Activated naive CD8-positive, alpha-beta T cell treated with anti-CD3 and anti-CD28 coated beads for 36 hours (primary cell): ENCODE measurements at regions not wholly inside any gene's neighbourhood (a gene's known extent, or its start where the extent isn't known, plus 50 kb on each side); places are given as distances from the start of the nearest gene placed in this dataset.
"Not testable (repeated sequence)": the region's sequence is repeated elsewhere in the genome, so short reads cannot be mapped to it uniquely, and the experiment has no call there.

Experiments
- DNase-seq: peaks from one replicate; pipeline ENCODE4 v3.0.0; 2021
- H3K27ac Mint-ChIP-seq: one replicate; pipeline ENCODE4 v1.8.0; 2022; ENCODE audit warnings: mild to moderate bottlenecking, moderate library complexity, mixed read lengths
- H3K27me3 Mint-ChIP-seq: one replicate; pipeline ENCODE4 v1.8.0; 2022; ENCODE audit warnings: mild to moderate bottlenecking, mixed read lengths
- H3K36me3 Mint-ChIP-seq: one replicate; pipeline ENCODE4 v1.8.0; 2021; ENCODE audit warnings: mild to moderate bottlenecking, mixed read lengths
- H3K4me1 Mint-ChIP-seq: one replicate; pipeline ENCODE4 v1.8.0; 2021; ENCODE audit warnings: mixed read lengths
- H3K4me3 Mint-ChIP-seq: one replicate; pipeline ENCODE4 v1.8.0; 2022; ENCODE audit warnings: mild to moderate bottlenecking, moderate library complexity, mixed read lengths
- H3K9me3 Mint-ChIP-seq: one replicate; pipeline ENCODE4 v1.8.0; 2022; ENCODE audit warnings: mixed read lengths

- peaks cover 18% of the 10 kb centered on the region for H3K9me3 Mint-ChIP-seq
- not testable (repeated sequence) for DNase-seq, H3K27ac Mint-ChIP-seq, H3K4me3 Mint-ChIP-seq, H3K4me1 Mint-ChIP-seq, H3K36me3 Mint-ChIP-seq, H3K27me3 Mint-ChIP-seq
Observed at GRCh38 chr6:84944926-84945325, 180.5 kb upstream of the TBX18 start.

DNA sequence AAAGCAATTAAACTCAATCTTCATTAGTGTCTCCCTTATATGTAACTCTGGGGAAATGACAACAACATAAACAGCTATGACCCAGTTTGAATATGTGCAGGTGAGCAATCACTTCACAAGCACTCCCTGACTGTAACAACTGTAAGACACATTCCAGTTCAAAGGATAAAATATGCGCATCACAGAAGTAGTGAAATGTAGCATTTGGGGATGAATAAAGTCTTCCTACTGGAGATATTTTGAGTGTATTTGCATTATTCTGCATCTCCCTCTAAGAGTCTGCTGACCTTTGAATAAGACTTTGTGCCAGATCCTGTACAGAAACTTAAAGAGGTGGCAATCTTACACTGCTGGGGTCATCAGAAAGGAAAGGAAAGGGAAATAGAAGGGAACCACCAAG is 179.5 kb upstream of the TBX18 start:
- DNase-seq: no peak
- no peaks in the 10 kb centered on the region for H3K27me3 Mint-ChIP-seq
- no peak overlapping the region for H3K4me3 Mint-ChIP-seq

DNA sequence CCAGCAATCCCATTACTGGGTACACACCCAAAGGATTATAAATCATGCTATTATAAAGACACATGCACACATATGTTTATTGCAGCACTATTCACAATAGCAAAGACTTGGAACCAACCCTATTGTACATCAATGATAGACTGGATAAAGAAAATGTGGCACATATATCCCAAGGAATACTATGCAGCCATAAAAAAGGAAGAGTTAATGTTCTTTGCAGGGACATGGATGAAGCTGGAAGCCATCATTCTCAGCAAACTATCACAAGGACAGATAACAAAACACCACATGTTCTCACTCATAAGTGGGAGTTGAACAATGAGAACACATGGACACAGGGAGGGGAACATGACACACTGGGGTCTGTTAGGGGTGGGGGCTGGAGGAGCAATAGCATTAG is 177.2 kb upstream of the TBX18 start:
- H3K9me3 Mint-ChIP-seq: peaks cover 11% of the 10 kb centered on the region
- H3K36me3 Mint-ChIP-seq, DNase-seq, H3K4me3 Mint-ChIP-seq, H3K4me1 Mint-ChIP-seq, H3K27ac Mint-ChIP-seq, H3K27me3 Mint-ChIP-seq: not testable (repeated sequence)

More for the DNA sequence above, 179.5 kb upstream of the TBX18 start:
- Mint-ChIP-seq H3K4me1 (no peaks in the 10 kb centered on the region), H3K9me3 (peaks cover 14% of the 10 kb centered on the region), H3K36me3 (no peaks in the 10 kb centered on the region), H3K27ac (no peak overlapping the region)

DNA sequence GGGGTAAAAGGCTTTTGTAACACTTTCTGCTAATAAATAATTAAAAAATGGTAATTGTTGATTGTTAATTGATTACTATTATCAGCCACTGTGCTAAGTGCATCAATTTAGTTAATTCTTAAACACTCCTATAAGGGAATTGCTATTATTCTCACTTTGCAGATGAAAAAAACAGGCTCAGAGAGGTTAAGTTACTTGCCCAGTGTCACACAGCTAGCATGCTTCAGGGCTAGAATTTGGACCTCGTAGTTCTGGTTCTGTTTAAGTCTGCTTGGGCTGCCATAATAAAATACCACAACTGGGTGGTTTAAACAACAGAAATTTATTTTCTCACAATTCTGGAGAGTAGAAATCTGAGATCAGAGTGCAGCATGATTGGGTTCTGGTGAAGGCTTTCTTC is 164.8 kb upstream of the TBX18 start:
- Mint-ChIP-seq H3K27me3 (no peaks in the 10 kb centered on the region), H3K4me3 (no peak overlapping the region), H3K36me3 (no peaks in the 10 kb centered on the region), H3K9me3 (no peaks in the 10 kb centered on the region), H3K27ac (no peak overlapping the region), H3K4me1 (no peaks in the 10 kb centered on the region)
- DNase-seq: no peak

GRCh38 chr6:84927551-84927950 is 163.2 kb upstream of the TBX18 start:
- no peak overlapping the region for H3K4me3 Mint-ChIP-seq
- H3K4me1 Mint-ChIP-seq: no peaks in the 10 kb centered on the region
- no peak for DNase-seq
- no peaks in the 10 kb centered on the region for H3K27me3 Mint-ChIP-seq
- no peak overlapping the region for H3K27ac Mint-ChIP-seq
- no peaks in the 10 kb centered on the region for H3K36me3 Mint-ChIP-seq
- H3K9me3 Mint-ChIP-seq: no peaks in the 10 kb centered on the region

GRCh38 chr6:84926189-84927155 is 162.1 kb upstream of the TBX18 start:
- no peak for DNase-seq
- H3K9me3 Mint-ChIP-seq: no peaks in the 10 kb centered on the region
- H3K4me1 Mint-ChIP-seq: no peaks in the 10 kb centered on the region
- no peaks in the 10 kb centered on the region for H3K36me3 Mint-ChIP-seq
- H3K27me3 Mint-ChIP-seq: no peaks in the 10 kb centered on the region
- no peak overlapping the region for H3K4me3 Mint-ChIP-seq
- H3K27ac Mint-ChIP-seq: no peak overlapping the region

DNA sequence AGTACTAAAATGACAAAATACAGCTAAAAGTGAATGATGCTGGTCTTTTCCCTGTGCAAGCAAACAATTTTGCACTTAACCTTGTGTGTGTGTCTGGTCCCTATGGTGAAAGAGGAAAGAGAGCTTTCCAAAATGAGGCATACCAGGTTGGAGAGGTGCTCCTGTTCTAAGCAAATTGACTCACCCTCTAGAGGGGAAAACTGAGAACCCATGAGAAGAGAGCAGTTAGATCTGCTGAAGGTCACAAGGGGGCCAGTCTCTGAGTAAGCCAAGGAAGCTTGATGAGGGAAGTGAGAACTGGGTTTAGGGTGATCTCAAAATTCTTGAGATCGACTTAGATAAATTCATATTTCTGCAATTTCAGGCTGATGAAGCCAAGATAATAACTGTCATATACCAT is 157.5 kb upstream of the TBX18 start:
- H3K27me3 Mint-ChIP-seq: no peaks in the 10 kb centered on the region
- H3K36me3 Mint-ChIP-seq: no peaks in the 10 kb centered on the region
- H3K4me3 Mint-ChIP-seq: no peak overlapping the region
- H3K27ac Mint-ChIP-seq: no peak overlapping the region
- no peaks in the 10 kb centered on the region for H3K9me3 Mint-ChIP-seq
- no peaks in the 10 kb centered on the region for H3K4me1 Mint-ChIP-seq
- DNase-seq: no peak

DNA sequence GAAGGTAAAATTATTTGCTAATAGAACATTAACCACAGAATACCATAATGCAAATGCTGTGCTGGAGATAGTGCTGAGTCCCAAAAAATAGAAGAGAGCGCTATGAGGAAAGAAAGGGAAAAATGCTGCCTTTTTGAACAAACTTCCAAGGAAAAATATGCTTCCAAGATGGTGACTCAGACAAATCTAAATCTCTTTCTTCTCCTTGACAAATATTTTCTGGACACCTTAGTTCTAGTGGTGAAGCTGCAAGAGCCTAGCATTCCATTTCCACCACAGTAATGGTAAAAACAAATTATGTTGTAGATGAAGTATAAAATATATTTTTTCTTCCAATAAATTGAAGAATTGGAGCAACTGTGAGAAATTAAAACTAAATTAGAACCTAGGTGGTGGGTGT is 155.6 kb upstream of the TBX18 start:
- Mint-ChIP-seq H3K36me3 (no peaks in the 10 kb centered on the region), H3K27ac (no peak overlapping the region), H3K4me3 (no peak overlapping the region), H3K4me1 (no peaks in the 10 kb centered on the region), H3K27me3 (no peaks in the 10 kb centered on the region), H3K9me3 (no peaks in the 10 kb centered on the region)
- no peak for DNase-seq

GRCh38 chr6:84916704-84917103 is 152.3 kb upstream of the TBX18 start:
- Mint-ChIP-seq H3K4me3 (no peak overlapping the region), H3K9me3 (no peaks in the 10 kb centered on the region)

DNA sequence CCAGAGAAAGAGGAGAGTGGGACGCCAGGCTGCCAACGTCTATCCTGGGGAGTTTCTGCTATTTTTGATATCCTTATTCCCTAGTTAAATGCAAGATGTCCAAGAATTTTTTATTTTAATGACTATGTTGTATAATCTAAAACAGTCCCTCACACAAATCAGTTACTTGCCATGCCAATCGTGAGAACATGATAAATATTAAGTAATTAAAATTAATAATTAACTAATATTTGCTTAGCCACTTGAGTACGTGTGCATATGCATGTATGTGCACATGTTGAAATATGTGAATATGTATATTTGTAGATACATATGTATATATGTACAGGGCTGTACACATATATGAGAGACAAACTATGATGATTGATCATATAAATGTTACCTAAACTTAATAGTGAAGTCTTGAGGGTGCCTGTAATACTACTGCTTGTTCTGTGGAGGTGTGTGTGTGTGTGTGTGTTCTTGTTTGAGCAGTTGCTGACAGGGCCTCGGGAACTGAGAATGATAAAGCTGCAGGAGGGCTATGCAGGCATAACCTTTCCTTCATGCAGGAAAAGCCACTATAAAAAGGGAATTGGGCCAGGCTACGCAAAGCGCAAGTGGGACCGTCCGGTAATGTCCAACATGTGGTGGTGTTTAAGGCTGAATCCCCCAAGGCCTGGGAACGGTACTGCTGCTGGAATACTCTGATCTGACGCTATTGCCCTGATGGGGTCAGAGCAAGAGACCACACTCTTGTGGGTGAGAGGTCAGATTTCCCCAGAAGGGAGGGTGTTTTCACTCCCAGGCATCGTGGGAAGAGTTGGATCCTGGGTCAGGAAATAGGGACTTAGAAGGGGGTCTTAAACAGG is 148.3 kb upstream of the TBX18 start:
- Mint-ChIP-seq H3K4me1 (no peaks in the 10 kb centered on the region), H3K9me3 (no peaks in the 10 kb centered on the region), H3K36me3 (no peaks in the 10 kb centered on the region), H3K27ac (no peak overlapping the region), H3K4me3 (no peak overlapping the region), H3K27me3 (no peaks in the 10 kb centered on the region)
- DNase-seq: no peak

More at GRCh38 chr6:84916704-84917103, 152.3 kb upstream of the TBX18 start:
- no peaks in the 10 kb centered on the region for H3K27me3 Mint-ChIP-seq
- no peaks in the 10 kb centered on the region for H3K4me1 Mint-ChIP-seq
- DNase-seq: no peak
- H3K36me3 Mint-ChIP-seq: no peaks in the 10 kb centered on the region
- H3K27ac Mint-ChIP-seq: no peak overlapping the region

DNA sequence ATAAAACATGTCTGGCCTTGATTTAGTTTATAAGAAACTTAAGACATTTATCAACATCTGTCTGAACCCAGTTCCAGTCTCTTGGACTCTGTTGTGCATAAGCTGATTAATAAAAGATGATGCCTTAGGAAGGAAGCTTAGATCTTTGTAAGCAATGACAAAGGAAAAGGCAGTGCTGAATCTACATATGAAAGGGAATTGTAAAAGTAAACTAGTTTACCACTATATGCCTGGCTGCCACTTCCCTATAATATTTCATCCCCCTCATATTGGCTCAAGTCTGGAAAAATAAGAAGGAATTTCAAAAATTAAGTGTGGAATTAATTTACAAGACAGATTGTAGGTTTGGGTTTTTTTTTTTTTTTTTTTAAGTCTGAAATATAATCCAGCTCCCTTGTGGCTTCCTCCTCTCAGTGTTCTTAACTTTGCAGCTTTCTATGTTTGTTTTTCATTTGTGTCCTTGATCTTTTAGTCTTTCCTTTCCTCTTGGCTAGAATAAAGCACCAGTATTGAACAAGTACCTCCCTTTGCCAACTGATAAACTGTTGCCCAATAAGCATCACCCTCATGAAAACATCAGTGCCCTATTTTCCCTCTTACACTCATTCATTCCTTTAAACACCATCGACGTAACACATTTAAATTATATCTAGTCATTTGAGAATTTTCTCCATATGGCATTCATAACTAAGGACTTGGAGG is 146.7 kb upstream of the TBX18 start:
- Mint-ChIP-seq H3K4me1 (no peaks in the 10 kb centered on the region), H3K4me3 (no peak overlapping the region), H3K9me3 (no peaks in the 10 kb centered on the region), H3K27ac (no peak overlapping the region), H3K36me3 (no peaks in the 10 kb centered on the region), H3K27me3 (no peaks in the 10 kb centered on the region)
- no peak for DNase-seq

GRCh38 chr6:84908304-84908904 is 144.0 kb upstream of the TBX18 start:
- no peaks in the 10 kb centered on the region for H3K4me1 Mint-ChIP-seq
- no peak overlapping the region for H3K4me3 Mint-ChIP-seq
- H3K36me3 Mint-ChIP-seq: no peaks in the 10 kb centered on the region
- DNase-seq: no peak
- H3K27me3 Mint-ChIP-seq: no peaks in the 10 kb centered on the region
- no peak overlapping the region for H3K27ac Mint-ChIP-seq
- no peaks in the 10 kb centered on the region for H3K9me3 Mint-ChIP-seq

- no peak overlapping the region for H3K27ac Mint-ChIP-seq
- no peaks in the 10 kb centered on the region for H3K4me1 Mint-ChIP-seq
- DNase-seq: no peak
- no peaks in the 10 kb centered on the region for H3K27me3 Mint-ChIP-seq
- no peaks in the 10 kb centered on the region for H3K9me3 Mint-ChIP-seq
- no peaks in the 10 kb centered on the region for H3K36me3 Mint-ChIP-seq
- no peak overlapping the region for H3K4me3 Mint-ChIP-seq
Observed at GRCh38 chr6:84906514-84906913, 142.1 kb upstream of the TBX18 start.

DNA sequence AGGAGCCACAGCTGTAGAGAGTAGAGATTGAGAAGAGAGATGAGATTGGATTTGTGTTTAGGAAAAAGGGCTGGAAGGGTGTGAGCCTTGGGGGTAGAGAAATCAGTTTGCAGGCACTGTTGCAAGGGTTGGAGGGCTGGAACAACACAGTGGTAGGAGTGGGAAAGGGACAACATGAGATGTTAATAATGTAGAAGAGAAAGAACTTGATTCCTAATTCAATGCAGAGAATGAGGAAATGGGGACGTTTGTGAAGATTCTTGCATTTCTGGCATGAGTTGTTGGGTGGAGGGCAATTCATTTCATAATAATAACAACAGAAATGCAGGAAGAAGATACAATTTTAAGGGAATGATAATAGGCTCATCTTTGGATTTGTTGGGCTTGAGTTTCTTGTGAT is 141.4 kb upstream of the TBX18 start:
- H3K27me3 Mint-ChIP-seq: no peaks in the 10 kb centered on the region

More for the DNA sequence above, 141.4 kb upstream of the TBX18 start:
- no peak for DNase-seq
- Mint-ChIP-seq H3K4me3 (no peak overlapping the region), H3K27ac (no peak overlapping the region), H3K36me3 (no peaks in the 10 kb centered on the region), H3K9me3 (no peaks in the 10 kb centered on the region), H3K4me1 (no peaks in the 10 kb centered on the region)
